Astrocyte of the spinal cord (primary cell): ENCODE measurements at regions not wholly inside any gene's neighbourhood (a gene's known extent, or its start where the extent isn't known, plus 50 kb on each side); places are given as distances from the start of the nearest gene placed in this dataset.

Source experiments
- DNase-seq: peaks from one replicate; pipeline ENCODE4 v3.0.0; 2011; ENCODE audit warnings: low read depth, low spot score
- H3K4me3 ChIP-seq: 2 replicates; pipeline ENCODE4 v1.5.1; 2011; ENCODE audit warnings: low read depth, mild to moderate bottlenecking, low read length, moderate library complexity
- in situ Hi-C: cut with HindIII; loops from 2 replicates; pipeline ENCODE4 v1.10.0; 2017; ENCODE audit warnings: low sequenced_read_pairs
- TF ChIP-seq, protein P1 (sequence below): IDR thresholded peaks from 2 replicates; pipeline ENCODE4 v1.5.1; 2012; ENCODE audit warnings: low read depth, mild to moderate bottlenecking, low read length, inconsistent platforms

DNA sequence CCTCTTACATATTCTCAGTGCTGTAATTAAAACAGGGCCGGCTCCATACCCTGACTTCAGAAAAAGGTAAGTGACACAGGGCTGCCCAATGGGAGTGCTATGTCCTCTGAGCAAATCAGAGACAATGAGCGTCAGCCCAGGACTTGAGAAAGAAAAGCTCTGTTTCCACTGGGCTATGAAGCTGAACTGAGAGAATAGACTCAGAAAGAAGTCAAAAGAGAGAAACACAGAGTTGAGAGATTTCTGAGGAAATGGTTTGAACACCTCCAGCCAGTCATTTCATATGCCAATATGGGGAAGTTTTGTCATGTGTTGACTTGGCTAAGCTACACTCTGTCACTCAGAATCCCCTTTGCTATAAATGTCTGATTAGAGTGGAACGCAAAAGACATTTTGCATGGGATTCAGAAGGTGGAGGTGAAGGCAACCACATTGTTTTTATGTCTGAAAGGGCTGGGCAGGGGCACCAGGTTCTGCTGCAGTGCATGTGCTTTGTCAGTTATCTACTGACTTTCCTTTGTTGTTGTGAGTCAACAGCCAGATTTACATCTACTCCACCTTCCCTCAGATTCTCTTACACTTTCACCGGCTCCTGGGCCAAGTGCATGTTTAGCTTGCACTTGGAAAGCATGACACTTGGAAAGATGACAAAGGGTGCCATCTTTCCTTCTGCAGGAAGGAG is 313.3 kb downstream of the DUSP6 start:
- TF ChIP-seq, protein P1, sequence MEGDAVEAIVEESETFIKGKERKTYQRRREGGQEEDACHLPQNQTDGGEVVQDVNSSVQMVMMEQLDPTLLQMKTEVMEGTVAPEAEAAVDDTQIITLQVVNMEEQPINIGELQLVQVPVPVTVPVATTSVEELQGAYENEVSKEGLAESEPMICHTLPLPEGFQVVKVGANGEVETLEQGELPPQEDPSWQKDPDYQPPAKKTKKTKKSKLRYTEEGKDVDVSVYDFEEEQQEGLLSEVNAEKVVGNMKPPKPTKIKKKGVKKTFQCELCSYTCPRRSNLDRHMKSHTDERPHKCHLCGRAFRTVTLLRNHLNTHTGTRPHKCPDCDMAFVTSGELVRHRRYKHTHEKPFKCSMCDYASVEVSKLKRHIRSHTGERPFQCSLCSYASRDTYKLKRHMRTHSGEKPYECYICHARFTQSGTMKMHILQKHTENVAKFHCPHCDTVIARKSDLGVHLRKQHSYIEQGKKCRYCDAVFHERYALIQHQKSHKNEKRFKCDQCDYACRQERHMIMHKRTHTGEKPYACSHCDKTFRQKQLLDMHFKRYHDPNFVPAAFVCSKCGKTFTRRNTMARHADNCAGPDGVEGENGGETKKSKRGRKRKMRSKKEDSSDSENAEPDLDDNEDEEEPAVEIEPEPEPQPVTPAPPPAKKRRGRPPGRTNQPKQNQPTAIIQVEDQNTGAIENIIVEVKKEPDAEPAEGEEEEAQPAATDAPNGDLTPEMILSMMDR, result no peak
- in situ Hi-C loops, result no loop called here
- H3K4me3 ChIP-seq, result no peak overlapping the region

DNA sequence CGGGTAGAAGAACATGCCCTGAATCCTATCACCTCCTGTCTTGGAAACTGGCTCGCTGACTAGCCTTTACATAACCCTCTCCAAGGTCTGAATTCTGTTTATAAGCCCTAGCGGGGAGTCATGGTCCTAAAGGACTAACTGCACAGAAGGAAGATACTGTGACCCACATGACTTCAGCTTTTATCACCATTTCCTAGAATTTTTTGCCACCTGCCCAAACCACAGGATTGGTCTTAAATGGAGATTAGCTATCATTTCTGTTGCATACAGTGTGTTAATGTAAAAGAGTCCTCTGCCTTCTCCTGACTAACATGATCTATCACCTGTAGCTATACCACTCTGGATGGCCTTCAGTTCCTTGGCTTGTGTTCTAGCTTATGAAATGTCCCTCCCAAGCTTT is 319.2 kb downstream of the DUSP6 start:
- TF ChIP-seq, protein P1, result no peak
- in situ Hi-C loops, result no loop called here
- no peak for DNase-seq
- no peak overlapping the region for H3K4me3 ChIP-seq

More for the DNA sequence above, 313.3 kb downstream of the DUSP6 start:
- no peak for DNase-seq

DNA sequence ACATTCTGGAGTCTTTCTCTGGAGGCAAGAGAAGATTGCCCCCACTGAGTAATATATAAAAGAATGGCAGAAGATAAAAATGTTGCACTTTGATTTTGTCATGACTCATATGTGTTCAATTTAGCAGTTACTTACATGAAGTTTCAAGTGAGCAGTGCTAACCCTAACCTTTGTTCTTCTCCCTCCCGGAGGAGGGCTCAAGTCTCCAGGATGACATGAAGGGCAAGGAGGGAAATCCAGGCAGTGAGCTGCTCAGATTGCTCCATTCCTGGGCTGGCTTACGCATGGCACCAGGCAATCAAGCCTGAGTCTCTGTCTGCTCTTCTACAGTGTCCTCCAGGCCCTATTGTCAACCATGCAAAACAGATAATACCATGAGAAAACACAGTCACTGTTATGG is 322.3 kb downstream of the DUSP6 start:
- DNase-seq, result no peak
- in situ Hi-C loops, result no loop called here
- TF ChIP-seq, protein P1, result no peak
- H3K4me3 ChIP-seq, result no peak overlapping the region

DNA sequence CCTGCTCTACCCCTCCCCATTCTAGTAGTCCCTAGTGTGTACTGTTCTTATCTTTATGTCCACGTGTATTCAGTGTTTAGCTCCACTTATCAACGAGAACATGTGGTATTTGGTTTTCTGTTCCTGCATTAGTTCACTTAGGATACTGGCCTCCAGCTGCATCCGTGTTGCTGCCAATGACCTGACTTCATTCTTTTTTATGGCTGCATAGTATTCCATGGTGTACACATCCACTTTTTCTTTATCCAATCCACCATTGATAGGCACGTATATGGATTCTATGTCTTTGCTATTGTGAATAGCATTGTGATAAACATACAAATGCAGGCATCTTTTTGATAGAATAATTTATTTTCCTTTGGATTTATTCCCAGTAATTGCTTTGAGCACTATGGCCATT is 327.7 kb downstream of the DUSP6 start:
- no peak overlapping the region for H3K4me3 ChIP-seq
- in situ Hi-C loops, result no loop called here
- TF ChIP-seq, protein P1, result no peak
- DNase-seq, result no peak

DNA sequence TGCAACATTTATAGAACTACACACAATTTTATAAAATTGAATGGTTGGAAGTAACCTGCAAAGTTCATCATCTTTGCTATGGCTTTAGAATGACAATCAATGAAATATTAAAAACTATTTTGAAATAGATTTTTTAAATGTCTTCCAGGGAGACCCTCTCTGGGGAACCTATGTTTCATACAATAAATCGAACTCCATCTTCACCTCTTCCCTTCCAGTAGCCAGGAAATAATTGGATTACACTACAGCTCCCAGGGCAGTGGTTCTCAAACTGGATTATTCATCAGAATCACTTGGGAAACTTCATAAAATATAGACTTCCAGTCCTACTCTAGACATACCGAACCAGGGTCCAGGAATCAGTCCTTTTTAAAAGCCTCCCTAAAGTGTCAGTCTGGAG is 328.4 kb downstream of the DUSP6 start:
- no peak for DNase-seq
- in situ Hi-C loops, result no loop called here
- TF ChIP-seq, protein P1, result no peak
- no peak overlapping the region for H3K4me3 ChIP-seq

DNA sequence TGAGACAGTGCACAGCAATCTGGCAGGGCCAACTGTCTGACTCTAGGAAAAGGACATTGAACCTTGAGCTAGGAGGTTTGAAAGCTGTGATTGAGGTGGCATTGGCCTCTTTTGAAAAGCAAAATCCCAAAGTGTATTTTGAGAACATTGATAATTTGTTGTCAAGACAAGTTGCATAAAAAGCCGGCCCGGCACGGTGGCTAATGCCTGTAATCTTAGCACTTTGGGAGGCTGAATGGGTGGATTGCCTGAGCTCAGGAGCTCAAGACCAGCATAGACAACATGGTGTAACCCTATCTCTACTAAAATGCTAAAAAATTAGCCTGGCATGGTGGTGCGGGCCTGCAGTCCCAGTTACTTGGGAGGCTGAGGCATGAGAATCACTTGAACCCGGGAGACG is 331.6 kb downstream of the DUSP6 start:
- TF ChIP-seq, protein P1, result no peak
- in situ Hi-C loops, result no loop called here
- H3K4me3 ChIP-seq, result no peak overlapping the region
- no peak for DNase-seq

DNA sequence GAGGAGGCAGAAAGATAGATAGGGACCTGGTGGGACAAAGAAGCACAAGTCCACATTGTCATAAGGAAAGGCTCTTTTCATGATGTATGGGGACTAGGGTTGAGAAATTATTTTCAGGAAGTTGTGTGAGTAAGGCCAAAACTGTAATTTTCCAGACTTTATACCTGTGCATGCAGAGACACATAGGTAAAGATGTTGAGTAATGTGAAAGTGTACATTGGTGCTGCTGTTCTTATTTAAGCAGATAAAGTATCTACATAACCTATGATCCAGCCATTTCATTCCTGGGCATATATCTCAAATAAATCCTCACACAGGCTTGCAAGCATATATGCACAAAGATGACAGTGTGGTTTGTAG is 332.2 kb downstream of the DUSP6 start:
- DNase-seq, result no peak
- in situ Hi-C loops, result no loop called here
- TF ChIP-seq, protein P1, result no peak
- no peak overlapping the region for H3K4me3 ChIP-seq
